ENCODE measurements at regions not wholly inside any gene's neighbourhood (a gene's known extent, or its start where the extent isn't known, plus 50 kb on each side); places are given as distances from the start of the nearest gene placed in this dataset.

DNA sequence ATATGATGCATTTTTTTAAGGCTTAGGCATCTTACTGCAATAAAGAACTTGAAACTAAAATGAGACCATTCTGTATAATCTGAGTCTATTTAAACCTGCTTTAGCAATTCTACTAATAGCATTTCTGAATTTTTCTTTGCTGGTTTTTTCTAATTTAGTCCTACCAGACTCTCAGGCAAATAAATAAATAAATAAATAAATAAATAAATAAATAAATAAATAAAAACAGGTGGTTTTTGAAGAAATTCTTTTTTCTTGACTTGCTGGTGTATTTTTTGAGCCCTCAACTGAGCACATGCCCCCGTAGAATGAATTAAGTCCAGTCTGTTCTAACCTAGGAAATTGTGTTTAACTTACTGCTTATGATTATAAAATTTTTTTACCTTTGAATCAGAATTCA, 134.7 kb upstream of the FOXP2 start:
- no peak for TF ChIP-seq CTCF (optimal IDR thresholded peaks at IDR 0.05 in 1 of 3, IDR thresholded peaks at IDR 0.05 in 1 of 3, conservative IDR thresholded peaks at IDR 0.05 in 1 of 3; ENCODE audit: extremely low read depth in 1 of 3, insufficient read depth in 2 of 3, low read length in 3 of 3)
- TF ChIP-seq EZH2 (IDR thresholded peaks at IDR 0.05; ENCODE audit: low read length): no peak

All from keratinocyte (primary cell).